HCEC 1CT (cell line): ENCODE measurements at regions not wholly inside any gene's neighbourhood (a gene's known extent, or its start where the extent isn't known, plus 50 kb on each side); places are given as distances from the start of the nearest gene placed in this dataset.
"Not testable (repeated sequence)": the region's sequence is repeated elsewhere in the genome, so short reads cannot be mapped to it uniquely, and the experiment has no call there.

Experiments
- DNase-seq: peaks from one replicate; pipeline ENCODE4 v3.0.0-alpha.2; 2017

DNA sequence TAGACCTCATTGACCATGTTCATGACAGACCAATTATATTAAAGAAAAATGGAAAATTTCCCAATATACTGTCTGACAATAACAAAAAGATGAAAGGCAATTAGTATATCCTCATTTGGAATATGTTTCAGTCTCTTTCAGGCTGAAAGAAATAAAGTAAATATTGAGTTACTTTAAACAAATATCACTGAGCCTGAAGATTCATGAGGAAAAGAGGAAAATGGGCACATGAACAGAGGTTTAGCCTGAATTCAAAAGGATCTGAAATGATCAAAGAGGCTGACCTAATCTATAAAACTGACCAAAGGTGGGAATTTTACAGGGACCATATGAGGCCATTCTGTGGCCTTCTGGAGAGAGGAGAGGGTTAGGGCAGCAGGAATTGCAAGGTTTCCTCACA is 771.5 kb upstream of the CDH18 start:
- DNase-seq: not testable (repeated sequence)

DNA sequence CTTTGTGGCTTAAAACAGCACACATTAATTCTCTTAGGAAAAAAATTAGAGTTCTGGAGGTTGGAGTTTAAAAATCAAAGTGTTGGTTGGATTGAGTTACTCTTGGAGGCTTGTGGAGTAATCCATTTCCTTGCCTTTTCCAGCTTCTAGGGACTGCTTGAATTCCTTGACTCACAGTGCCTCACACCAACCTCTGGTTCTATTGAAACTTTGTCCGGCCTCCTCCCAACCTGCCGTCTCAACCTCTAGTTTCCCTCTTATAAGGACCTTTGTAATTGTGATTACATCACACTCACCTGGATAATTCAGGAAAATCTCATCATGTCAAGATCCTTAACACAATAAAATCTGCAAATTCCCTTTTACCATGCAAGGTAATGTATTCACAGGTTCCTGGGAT is 764.2 kb upstream of the CDH18 start:
- DNase-seq: not testable (repeated sequence)

DNA sequence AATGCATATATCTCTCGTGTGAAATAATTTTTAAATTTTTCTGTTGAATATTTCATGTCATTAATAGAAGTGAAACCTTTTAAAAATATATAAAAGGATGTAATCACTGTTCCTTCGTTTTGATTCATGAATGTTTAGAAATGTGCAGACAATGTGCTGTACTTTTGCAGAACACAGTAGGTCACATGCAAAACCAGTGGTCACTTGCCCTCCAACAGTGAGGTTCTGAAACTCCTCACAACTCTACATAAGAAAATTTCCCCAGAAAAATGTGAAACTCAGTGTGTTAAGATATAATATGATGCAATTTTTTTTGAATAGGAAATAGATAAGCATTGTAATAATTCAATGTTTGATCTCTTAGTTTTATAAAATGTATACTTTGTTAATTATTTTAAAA is 747.7 kb upstream of the CDH18 start:
- not testable (repeated sequence) for DNase-seq

DNA sequence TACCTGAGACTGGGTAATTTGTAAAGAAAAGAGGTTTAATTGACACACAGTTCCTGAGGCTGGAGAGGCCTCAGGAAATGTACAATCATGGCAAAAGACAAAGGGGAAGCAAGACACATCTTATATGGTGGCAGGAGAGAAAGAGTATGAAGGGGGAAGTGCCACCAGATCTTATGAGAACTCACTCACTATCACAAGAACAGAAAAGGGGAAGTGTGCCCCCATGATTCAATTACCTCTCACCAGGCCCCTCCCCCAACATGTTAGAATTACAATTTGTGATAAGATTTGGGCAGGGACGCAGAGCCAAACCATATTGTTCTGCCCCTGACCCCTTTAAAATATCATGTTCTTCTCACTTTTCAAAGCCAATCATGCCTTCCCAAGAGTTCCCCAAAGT is 744.2 kb upstream of the CDH18 start:
- not testable (repeated sequence) for DNase-seq

DNA sequence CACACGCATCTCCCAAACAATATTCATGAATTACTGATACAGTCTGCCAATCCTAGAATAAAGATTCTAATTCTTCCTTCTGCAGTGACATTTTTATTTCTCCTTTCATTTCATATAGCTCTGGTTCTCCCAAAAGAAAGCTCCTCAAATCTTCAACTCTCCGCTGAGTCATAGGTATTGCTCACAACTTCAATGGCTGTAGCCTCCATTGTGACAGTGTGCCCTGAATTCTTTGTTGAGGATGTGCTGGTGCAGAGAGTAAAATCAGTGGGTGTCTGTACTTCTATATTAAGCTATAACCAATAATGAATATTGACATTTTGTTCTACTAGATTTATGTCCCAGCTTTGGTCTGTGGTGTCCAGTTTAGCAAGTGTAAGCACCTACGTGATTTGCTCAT is 733.3 kb upstream of the CDH18 start:
- not testable (repeated sequence) for DNase-seq

DNA sequence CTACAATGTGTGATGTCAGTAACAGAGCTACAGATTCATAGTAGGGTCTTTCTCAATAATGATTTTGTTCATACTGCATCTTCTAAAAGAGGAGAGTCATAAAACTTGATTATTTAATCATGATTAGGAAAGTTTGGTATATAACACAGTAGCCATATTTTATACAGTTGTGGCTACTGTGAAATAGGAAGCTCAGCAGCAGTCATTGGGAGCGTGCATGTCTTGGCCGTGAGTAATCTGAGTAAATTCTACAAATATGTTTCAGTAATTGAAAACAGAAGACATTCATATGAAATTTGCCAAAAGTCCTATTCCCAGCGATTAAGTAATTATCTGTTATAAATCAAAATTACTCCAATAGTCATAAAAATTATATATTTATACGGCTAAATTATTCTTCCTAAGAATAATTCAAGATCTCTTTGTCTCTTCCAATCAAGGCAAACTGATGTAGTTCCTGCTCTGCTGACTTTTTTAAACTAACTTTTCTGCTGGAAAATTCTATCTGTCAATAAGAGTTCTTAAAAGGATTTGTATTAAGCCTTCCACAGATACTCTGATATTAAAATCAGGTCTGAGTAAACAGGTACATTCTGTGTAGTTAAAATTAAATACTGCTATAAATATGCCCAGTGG is 723.6 kb upstream of the CDH18 start:
- DNase-seq: not testable (repeated sequence)

DNA sequence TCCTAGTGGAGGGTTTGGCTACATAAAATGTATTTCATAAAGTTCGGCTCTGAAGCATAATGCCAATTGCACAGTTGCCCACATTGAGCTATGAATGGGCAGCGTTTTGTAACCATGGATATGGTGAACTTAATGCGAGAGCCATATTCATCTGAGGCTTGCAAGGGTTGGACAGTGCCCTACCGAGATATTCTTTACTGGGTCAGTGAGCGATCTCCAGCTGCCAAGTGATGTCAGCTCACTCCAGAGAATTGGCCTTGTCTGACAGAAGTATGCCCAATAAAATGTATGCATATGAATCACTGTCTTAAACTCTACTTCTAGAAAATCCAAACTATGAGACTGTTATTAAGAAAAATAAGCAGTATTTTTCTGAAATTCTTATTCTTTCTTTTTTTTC is 719.6 kb upstream of the CDH18 start:
- DNase-seq: not testable (repeated sequence)

DNA sequence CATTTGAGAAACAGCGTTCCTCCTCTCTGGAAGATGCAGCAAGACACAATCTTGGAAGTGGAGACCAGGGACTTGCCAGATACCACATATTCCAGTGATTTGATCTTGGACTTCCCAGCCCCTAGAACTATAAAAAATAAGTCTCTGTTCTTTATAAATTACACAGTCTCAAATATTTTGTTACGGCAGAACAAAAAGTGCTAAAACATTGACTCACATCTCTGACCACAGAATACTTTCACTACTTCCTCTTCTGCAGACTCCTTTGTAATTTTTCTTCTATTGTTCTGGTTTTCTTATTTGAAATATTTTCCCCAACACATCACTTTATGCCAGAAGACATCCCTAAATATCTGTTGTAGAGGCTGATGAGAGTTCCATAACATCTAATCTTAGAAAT is 706.1 kb upstream of the CDH18 start:
- DNase-seq: no peak

DNA sequence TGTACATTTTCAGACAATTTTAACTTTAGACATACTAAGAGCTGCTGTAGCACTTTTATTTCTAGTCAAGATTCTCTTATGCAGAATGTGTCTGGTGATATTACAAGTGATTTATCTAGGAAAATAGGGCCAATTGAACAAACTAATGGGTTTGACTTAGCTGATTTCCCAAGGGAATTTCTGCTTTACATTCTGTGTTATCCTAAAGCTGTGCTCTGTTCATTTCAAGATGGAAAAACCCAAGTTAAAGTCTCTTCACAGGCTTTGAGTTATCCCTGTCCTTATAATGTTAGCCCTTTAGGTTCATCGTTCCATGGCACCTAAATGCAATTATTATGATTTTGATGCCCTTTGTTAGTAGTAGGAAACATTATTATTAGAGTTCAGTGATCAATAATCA is 704.9 kb upstream of the CDH18 start:
- DNase-seq: no peak

DNA sequence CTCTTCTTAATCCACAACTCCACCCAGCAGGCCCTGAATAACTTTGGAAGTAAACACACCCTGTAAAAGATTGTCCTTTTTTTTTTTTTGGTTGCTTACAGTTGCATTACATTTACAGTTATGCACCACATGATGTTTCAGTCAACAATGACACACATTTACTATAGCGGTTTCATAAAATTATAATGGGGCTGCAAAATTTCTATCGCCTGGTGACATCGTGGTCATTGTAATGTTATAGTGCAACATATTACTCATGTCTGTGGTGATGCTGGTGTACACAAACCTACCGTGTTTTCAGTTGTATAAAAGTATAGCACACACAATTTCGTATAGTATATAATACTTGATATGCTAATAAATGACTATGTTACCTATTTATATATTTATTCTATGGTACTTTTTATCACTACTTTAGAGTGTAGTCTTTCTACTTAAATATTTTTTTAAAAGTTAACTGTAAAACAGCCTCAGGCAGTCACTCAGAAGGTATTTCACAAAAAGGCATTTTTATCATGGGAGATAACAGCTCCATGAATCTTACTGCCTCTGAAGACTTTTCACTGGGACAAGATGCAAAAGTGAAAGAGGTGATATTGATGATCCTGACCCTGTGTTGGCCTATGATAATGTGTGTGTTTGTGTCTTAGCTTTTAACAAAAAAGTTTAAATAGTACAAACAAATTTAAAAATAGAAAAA is 695.4 kb upstream of the CDH18 start:
- DNase-seq: no peak

DNA sequence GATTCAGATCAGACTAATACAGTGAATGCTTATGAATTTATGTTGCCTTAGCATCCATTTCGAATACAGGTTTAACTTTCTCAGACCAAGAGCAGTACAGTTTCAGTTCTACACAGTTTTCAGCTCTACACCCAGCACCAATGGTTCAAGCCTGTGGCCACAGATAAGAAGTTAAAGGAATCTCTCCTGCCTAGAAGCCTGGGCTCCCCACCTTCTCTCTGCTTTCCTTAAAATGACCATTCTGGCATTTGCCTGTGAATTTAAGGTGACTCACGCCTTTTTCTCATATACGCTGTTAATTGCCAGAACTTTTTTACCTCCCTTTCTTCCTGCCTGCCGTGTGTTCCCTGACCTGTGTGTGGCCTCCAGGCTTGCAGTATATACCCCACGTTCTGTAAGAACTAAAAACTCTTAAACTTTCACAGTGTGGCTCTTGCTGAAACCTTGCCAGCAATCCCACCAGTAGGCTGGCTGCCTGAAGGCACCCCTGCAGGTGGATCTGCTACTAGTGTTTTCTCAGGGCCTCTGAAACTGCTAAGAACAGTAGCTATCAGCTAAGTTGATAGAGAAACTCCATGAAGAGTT is 692.8 kb upstream of the CDH18 start:
- DNase-seq: no peak

DNA sequence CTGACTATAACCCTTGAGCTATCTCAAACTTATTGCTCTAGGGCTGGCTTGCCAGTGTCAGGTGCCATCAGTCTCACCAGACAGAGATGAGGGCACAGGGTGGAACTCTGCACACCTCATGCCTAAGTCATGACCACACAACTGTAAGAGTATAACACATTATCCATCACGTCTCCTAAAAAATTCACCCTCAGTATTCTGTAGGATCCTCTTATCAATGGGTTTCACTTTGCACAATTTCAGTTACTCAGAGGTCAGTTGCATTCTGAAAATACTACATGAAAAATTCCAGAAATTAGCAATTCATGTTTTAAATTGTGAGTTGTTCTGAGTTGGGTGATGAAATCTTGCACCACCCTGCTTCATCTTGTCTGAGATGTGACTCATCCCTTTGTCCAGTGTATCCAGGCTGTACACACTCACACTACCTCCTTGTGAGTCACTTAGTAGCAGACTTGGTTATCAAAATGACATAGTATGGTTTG is 690.9 kb upstream of the CDH18 start:
- peak; percentile 97 for DNase-seq

DNA sequence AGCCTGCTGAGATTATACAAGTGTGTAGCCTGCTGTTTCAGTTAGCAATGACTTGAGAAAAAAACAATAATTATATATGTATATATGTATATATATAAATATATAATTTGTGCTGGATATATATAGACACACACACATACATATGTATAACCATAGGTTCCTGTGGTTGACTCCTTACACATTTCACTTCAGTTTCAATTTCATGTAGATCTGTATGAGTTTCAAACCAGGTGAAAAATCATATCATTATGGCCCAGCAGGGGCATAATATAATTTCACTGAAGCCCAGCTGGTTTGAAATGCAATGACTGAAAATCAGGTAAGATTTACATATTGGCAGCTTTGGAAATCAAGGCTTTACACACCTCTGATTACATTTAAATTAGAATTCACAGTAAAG is 690.4 kb upstream of the CDH18 start:
- DNase-seq: no peak

DNA sequence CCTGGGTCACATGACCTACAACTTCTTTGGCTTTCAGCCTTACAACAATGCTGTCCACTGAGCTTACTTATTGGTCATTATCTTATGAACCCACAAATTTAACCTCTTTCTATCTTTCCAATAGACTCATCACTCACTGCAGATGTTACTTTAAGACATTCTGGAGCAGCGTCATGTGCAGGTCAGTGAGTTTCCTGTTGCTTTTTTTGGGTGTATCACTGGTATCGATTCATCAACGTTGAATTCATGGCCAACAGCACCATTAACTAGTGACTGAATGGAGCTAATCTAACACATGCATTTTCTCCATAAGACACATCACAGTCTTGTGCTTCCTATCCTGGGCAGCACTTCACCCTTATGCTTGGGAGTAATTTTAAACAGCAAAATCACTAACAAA is 672.6 kb upstream of the CDH18 start:
- DNase-seq: peak; percentile 10

DNA sequence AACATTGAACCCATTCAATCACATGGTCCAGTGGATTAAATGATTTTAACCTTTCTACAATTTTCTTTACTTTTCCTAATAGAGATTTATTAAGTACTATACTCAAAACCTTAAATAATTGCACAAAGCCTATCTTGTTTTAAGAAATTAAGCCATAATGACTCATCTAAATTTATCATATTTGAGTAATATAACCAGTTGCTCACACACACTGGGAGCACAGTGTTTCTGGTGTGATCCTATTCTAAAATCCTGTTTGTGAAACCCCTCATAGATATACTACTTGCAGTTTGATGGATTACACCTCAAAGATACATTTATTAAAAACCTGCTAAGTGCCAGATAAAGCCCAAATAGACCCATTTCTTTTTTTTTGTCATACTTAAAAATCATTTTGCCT is 668.3 kb upstream of the CDH18 start:
- DNase-seq: peak; percentile 21

DNA sequence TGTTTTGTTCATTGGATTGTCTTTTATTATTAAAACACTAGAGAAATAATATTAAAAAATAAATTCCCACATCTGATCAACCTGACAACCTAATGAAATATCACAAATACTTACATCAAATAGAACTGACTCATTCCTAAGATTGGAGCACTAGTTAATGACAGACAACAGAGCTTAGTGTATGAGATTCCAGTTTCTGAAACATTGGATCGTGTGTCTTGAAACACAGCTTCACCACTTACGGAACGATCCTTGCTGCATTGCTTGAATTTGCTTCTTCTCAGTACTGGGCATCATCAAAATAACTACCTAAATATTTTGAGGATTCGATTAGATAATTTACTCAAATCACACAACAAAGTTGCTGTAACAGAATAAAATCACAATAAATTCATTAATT is 667.2 kb upstream of the CDH18 start:
- no peak for DNase-seq

DNA sequence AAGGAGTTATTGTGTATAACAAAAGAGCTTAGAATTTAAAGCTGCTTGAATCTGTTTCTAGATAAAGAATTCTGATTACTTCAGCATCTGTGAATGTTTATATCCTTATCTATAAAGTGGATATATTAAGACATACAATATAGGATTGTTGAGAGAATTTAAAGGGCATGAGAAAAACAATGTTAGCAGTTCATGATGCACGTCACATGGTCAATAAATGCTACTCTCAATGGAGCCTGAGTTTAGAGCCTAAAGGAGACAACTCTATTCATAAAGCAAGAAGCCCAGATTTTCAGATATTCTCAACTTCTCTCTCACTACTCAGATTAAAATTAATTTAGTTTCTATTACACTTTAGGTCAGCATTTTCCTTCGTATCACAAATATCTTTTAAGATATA is 666.7 kb upstream of the CDH18 start:
- DNase-seq: no peak

DNA sequence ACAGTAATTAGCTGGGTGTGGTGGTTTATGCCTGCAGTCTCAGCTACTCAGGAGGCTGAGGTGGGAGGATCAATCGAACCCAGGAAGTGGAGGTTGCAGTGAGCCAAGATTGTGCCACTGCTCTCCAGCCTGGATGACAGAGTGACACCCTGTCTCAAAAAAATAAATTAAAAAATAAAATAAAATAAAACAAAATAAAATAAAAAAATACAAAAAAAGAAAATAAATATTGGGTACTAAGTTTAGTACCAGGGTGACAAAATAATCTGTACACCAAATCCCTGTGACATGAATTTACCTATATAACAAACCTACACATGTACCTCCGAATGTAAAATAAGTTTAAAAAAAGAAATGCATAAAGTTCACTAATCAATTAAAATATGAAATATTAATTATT is 666.0 kb upstream of the CDH18 start:
- no peak for DNase-seq

DNA sequence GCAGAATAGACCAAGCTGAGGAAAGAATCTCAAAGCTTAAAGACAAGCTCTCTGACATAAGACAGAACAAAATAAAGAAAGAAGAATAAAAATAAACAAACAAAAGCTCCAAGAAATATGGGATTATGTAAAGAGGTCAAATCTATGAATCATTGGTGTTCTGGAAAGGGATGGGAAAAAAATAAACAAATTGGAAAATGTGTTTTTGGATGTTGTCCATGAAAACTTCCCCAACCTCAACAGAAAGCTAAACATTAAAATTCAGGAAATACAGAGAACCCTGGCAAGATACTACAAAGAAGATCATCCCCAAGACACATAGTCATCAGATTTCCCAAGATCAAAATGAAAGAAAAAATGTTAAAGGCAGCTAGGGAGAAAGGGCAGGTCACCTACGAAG is 662.0 kb upstream of the CDH18 start:
- DNase-seq: peak; percentile 63

DNA sequence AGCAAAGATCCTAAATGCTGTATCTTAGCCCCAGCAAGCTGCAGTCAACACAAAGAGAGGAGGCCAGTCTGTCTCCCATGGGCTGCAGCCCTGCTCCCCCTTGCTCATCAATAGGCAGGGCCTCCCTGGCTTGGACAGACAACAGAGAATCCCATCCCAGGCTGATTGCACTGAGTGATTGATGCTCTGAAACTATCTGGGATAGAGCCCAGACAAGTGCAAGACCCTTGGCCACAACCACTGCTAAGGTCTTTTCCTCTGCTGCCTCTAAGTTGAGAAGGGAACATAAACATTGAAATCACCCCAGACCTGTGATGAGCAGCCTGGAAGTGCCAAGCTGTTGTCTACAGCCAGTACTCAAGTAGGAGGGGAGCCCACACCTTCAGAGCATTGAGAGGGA is 661.0 kb upstream of the CDH18 start:
- DNase-seq: no peak

DNA sequence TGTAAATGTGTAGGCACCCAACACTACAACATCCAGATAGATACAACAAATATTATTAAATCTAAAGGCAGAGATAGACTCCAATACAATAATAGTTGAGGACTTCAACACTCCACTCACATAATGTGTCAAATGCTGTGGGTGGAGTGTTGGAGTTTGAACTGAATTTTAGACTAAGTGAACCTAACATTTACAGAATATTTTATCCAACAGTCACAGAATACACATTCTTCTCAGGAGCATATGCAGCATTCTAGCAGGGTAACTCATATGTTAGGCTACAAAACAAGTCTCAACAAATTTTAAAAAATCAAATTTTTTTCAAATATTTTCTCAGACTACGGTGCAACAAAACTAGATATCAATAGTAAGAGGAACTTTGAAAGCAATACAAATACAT is 648.7 kb upstream of the CDH18 start:
- DNase-seq: peak; percentile 45

DNA sequence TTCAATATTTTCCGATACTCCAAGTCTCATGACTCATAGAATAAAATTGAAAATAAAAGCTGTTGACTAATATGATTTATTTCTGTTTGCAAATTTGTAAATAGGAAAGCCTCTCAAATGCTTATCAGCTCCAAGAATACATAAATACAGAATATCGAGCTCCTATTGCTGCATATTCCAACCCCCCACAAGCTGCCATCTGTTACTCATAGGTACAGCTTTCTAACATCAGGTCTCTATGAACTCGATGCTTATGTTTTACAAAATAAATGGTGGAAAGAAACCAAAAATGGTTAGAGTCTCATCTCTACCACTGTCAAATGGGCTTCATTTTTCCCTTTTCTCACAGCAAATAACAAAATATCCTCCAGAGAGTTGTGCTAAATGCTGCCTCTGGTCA is 631.6 kb upstream of the CDH18 start:
- no peak for DNase-seq

DNA sequence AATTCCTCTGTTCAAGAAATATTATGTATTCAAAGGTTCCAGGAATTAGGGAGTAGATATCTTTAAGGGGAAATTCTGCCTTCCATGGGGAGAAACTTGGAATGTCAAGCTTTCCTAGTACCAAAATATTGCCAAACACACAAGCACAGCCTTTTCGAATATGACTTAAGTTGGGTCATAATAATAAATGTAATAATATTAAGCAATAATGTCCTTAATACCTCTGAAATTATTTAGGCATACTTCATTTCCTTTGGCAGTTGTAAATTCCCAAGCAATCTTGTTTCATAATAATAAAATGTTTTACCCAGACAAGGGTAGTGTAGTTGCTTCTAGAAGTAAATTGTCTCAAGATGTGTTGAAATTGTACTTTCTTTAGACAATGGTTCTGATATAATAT is 630.3 kb upstream of the CDH18 start:
- no peak for DNase-seq

DNA sequence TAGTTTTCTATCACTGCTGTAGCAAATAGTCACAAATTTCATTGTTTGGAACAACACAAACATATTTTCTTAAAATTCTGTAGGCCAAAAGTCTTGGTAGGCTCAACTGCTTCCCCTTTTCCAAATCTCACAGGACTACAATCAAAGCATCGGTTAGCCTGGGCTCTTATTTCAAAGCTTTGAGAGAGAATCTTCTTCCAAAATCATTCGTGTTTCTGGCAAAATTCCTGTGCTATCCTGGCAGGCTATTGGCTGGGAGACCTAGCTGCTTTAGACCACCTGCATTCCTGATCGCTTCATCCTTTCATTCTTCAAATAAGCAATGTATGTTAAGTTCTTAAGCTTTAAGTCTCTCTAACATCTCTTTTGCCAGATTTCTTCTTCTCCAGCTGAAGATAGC is 629.8 kb upstream of the CDH18 start:
- DNase-seq: no peak
